ENCODE measurements at regions not wholly inside any gene's neighbourhood (a gene's known extent, or its start where the extent isn't known, plus 50 kb on each side); places are given as distances from the start of the nearest gene placed in this dataset.

DNA sequence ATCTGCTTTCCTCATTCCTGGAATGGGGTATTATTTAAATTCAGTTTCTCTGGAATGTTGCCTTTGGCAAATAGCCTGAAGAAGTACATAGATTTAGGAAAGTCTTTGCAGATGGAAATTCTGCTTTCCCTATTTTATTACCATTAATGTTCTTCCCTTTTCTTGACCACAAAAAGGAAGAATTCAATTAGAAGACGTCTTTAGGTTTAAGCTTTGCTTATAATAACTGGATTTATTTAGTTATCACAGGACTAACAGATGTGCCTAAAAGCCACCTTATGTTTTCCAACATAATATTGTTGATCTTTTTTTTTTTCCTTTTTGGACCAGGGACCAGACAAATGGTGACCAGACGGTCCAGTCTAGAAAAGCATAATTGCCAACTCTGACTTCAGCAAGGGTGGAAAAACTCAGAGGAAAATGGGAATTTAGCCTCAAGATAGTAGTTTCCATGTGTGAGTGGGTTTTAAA, 210.1 kb upstream of the SPRY2 start:
- intact Hi-C loops (cut with micrococcal nuclease): no loop called here
- ChIA-PET CTCF (interaction anchor here (0.6 kb wide), 1 partner anchor 52 kb away, joined by 3 read pairs; no protein-coding TSS in a partner anchor), POLR2A (interaction anchor here (1.0 kb wide), 1 partner anchor 11 kb away, joined by 3 read pairs; no protein-coding TSS in a partner anchor)
- no peak overlapping the region for H3K27ac Mint-ChIP-seq (ENCODE audit: low read depth, unreplicated experiment)
- no peak for DNase-seq (ENCODE audit: unreplicated experiment)
- no peak overlapping the region for H3K4me3 Mint-ChIP-seq (ENCODE audit: unreplicated experiment)
- no peaks in the 10 kb centered on the region for H3K9me3 Mint-ChIP-seq (ENCODE audit: unreplicated experiment)
- peaks cover 25% of the 10 kb centered on the region for H3K4me1 Mint-ChIP-seq (ENCODE audit: insufficient read depth, unreplicated experiment)
- BruUV-seq (replicated peaks): no TSS peak
- TF ChIP-seq, protein P1, sequence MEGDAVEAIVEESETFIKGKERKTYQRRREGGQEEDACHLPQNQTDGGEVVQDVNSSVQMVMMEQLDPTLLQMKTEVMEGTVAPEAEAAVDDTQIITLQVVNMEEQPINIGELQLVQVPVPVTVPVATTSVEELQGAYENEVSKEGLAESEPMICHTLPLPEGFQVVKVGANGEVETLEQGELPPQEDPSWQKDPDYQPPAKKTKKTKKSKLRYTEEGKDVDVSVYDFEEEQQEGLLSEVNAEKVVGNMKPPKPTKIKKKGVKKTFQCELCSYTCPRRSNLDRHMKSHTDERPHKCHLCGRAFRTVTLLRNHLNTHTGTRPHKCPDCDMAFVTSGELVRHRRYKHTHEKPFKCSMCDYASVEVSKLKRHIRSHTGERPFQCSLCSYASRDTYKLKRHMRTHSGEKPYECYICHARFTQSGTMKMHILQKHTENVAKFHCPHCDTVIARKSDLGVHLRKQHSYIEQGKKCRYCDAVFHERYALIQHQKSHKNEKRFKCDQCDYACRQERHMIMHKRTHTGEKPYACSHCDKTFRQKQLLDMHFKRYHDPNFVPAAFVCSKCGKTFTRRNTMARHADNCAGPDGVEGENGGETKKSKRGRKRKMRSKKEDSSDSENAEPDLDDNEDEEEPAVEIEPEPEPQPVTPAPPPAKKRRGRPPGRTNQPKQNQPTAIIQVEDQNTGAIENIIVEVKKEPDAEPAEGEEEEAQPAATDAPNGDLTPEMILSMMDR (IDR thresholded peaks at IDR 0.05; ENCODE audit: unreplicated experiment): no peak
- peaks cover 13% of the 10 kb centered on the region for H3K36me3 Mint-ChIP-seq (ENCODE audit: insufficient read depth, unreplicated experiment)
- no peaks in the 10 kb centered on the region for H3K27me3 Mint-ChIP-seq (ENCODE audit: insufficient read depth, unreplicated experiment)

DNA sequence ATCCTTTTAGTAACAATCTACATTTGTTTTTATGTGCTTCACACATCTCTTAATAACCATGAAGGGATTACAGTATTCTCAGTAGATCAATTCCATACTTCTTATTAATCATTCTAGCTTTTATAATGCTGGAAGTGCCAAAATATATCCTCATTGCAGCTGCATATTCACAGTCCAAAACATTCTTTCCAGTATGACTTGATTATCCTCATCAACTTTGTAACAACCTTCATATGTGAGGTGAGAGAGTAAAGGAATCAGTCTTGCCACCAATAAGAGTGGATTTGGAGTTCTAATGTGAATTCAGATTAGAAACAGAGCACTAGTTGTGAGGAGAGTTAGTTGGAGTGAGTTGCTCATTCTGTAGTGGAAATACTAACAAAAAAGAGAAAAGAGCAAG, 208.0 kb upstream of the SPRY2 start:
- Mint-ChIP-seq H3K27ac (ENCODE audit: low read depth, unreplicated experiment) (no peak overlapping the region), H3K4me1 (ENCODE audit: insufficient read depth, unreplicated experiment) (peaks cover 19% of the 10 kb centered on the region), H3K9me3 (ENCODE audit: unreplicated experiment) (peaks cover 9% of the 10 kb centered on the region), H3K36me3 (ENCODE audit: insufficient read depth, unreplicated experiment) (peaks cover 13% of the 10 kb centered on the region), H3K27me3 (ENCODE audit: insufficient read depth, unreplicated experiment) (no peaks in the 10 kb centered on the region), H3K4me3 (ENCODE audit: unreplicated experiment) (no peak overlapping the region)
- DNase-seq (ENCODE audit: unreplicated experiment): no peak
- intact Hi-C loops (cut with micrococcal nuclease): no loop called here
- ChIA-PET CTCF (interaction anchor here (0.6 kb wide), 1 partner anchor 737 kb away, joined by 3 read pairs; no protein-coding TSS in a partner anchor), POLR2A (no interaction called here)
- TF ChIP-seq, protein P1 (IDR thresholded peaks at IDR 0.05; ENCODE audit: unreplicated experiment): no peak
- BruUV-seq (replicated peaks): no TSS peak

DNA sequence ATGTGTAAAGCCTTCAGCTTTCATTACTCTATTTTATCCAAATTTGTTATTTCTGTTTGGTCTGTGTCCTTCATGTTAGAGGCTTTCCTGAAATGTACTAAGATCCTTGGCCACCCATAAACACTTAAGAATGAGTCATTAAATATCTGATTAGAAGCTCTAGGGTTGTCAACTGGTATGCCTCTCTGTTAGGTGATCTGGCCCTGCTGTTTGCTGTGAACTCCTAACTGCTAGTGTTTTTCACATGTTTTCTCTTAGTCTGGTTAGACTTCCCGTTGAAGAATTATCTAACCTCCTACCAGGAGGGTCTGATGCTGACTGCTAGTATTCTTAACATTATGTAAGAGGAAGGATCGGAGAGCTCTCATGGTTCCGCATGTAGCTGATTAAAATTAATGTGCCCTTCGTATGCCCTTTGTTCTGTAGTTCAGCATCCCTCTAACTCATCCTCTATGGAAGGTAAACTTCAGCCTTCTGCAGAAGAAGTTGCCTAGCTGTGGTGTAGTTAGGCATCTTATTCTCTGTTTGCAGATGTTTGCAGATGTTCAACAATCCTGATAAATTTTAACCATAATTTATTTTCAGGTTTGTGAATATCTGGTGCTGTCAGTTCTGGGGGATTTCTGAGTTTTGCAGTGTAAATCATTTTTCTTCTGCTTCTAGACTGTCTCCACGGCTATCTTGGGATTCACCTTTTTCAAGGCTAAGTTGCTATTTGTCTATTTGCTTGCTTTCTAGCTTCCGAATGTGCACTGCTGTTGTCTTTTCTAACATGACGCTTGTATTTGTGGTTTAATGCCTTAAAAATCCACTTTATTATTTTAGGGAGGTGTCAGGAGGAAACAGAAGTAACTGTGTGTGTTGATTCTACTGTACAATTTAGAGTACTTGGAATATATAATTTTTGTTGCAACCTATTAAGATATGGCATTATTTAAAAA, 207.2 kb upstream of the SPRY2 start:
- ChIA-PET CTCF (interaction anchor here (0.6 to 0.7 kb wide), 2 partner anchors 32 to 1378 kb away, joined by 3 read pairs; no protein-coding TSS in a partner anchor), POLR2A (interaction anchor here (0.7 kb wide), 1 partner anchor 25 kb away, joined by 3 read pairs; no protein-coding TSS in a partner anchor)
- Mint-ChIP-seq H3K9me3 (ENCODE audit: unreplicated experiment) (peaks cover 9% of the 10 kb centered on the region), H3K4me1 (ENCODE audit: insufficient read depth, unreplicated experiment) (peaks cover 19% of the 10 kb centered on the region), H3K27me3 (ENCODE audit: insufficient read depth, unreplicated experiment) (no peaks in the 10 kb centered on the region), H3K4me3 (ENCODE audit: unreplicated experiment) (no peak overlapping the region), H3K36me3 (ENCODE audit: insufficient read depth, unreplicated experiment) (peaks cover 13% of the 10 kb centered on the region), H3K27ac (ENCODE audit: low read depth, unreplicated experiment) (no peak overlapping the region)
- TF ChIP-seq, protein P1 (IDR thresholded peaks at IDR 0.05; ENCODE audit: unreplicated experiment): no peak
- DNase-seq (ENCODE audit: unreplicated experiment): no peak
- intact Hi-C loops (cut with micrococcal nuclease): no loop called here
- no TSS peak for BruUV-seq (replicated peaks)

DNA sequence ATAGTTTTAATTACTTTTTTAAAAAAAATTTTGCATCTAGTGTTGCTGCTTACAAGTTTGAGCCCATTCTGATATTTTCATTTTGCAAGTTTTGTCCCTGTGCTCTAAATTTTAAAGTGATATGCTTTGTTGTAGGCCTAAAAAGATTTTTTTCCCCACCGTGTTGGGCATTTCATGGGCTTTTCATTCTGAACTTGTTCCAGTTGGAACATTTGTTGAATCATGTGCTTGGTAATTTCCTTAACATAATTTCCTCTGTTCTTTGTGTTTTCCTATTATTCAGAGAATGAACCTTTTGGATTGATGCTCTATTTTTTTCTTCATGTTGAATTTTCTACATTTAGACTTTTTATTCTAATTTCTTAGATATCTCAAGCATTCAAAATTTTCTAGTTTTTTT, 206.4 kb upstream of the SPRY2 start:
- Mint-ChIP-seq H3K9me3 (ENCODE audit: unreplicated experiment) (peaks cover 15% of the 10 kb centered on the region), H3K36me3 (ENCODE audit: insufficient read depth, unreplicated experiment) (peaks cover 13% of the 10 kb centered on the region), H3K27ac (ENCODE audit: low read depth, unreplicated experiment) (no peak overlapping the region), H3K4me1 (ENCODE audit: insufficient read depth, unreplicated experiment) (peaks cover 17% of the 10 kb centered on the region), H3K4me3 (ENCODE audit: unreplicated experiment) (no peak overlapping the region), H3K27me3 (ENCODE audit: insufficient read depth, unreplicated experiment) (no peaks in the 10 kb centered on the region)
- POLR2A ChIA-PET: interaction anchor here (0.7 kb wide), 1 partner anchor 26 kb away, joined by 3 read pairs; no protein-coding TSS in a partner anchor
- intact Hi-C loops (cut with micrococcal nuclease): no loop called here
- BruUV-seq (replicated peaks): no TSS peak
- DNase-seq (ENCODE audit: unreplicated experiment): no peak
- CTCF ChIA-PET: no interaction called here
- TF ChIP-seq, protein P1 (IDR thresholded peaks at IDR 0.05; ENCODE audit: unreplicated experiment): no peak
